Type B pancreatic cell (in vitro differentiated cells): ENCODE measurements at regions not wholly inside any gene's neighbourhood (a gene's known extent, or its start where the extent isn't known, plus 50 kb on each side); places are given as distances from the start of the nearest gene placed in this dataset.

Experiments used
- DNase-seq: peaks from one replicate; pipeline ENCODE4 v3.0.0; 2021; ENCODE audit warnings: mixed read lengths; ENCODE audit not compliant: unreplicated experiment; ENCODE audit errors: extremely low spot score
- H3K27ac Mint-ChIP-seq: 2 replicates; pipeline ENCODE4 v1.8.0; 2021; ENCODE audit warnings: mild to moderate bottlenecking, mixed read lengths
- H3K27me3 Mint-ChIP-seq: 2 replicates; pipeline ENCODE4 v1.8.0; 2021; ENCODE audit warnings: mixed read lengths
- H3K36me3 Mint-ChIP-seq: 2 replicates; pipeline ENCODE4 v1.8.0; 2021; ENCODE audit warnings: mixed read lengths
- H3K4me1 Mint-ChIP-seq: one replicate; pipeline ENCODE4 v1.8.0; 2021; ENCODE audit warnings: mixed read lengths; ENCODE audit not compliant: unreplicated experiment
- H3K4me3 Mint-ChIP-seq: 2 replicates; pipeline ENCODE4 v1.8.0; 2021; ENCODE audit warnings: mild to moderate bottlenecking, mixed read lengths
- H3K9me3 Mint-ChIP-seq: 2 replicates; pipeline ENCODE4 v1.8.0; 2021; ENCODE audit warnings: mixed read lengths
- TF ChIP-seq, protein P1 (sequence below): fragments of 200-600 bp; sonication (generic); conservative IDR thresholded peaks from 2 replicates; pipeline ENCODE4 v1.5.0; 2021; ENCODE audit warnings: antibody characterized with exemption, mild to moderate bottlenecking

DNA sequence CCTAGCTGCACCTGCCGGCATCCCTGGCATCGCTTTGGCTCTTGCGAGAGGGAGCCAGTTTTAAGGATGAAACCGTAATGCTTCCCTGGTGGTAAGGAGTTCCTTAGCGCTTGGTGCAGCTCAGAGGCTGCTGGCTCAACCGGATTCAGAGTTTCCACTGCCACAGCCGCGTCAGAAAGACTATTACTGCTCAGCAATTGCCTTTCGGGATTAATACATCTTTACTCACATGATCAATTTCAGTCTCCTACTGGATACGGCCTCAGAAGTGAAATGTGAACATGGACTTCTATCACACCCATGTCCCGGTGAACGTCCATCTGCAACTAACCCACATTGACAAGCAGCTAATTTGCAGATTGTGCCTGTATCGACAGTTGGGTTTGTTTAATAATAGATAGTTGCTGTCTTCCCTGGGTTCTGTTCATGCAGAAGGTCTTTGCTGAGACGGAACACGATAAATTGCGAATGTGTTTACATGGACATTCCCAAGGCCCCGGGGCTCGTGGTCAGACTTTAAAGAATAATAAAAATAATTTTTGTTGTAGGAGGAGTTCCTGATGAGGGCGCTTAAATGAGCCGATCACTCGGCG is 175.4 kb downstream of the ENGASE start:
- peaks cover 3% of the 10 kb centered on the region for H3K4me1 Mint-ChIP-seq
- TF ChIP-seq, protein P1, sequence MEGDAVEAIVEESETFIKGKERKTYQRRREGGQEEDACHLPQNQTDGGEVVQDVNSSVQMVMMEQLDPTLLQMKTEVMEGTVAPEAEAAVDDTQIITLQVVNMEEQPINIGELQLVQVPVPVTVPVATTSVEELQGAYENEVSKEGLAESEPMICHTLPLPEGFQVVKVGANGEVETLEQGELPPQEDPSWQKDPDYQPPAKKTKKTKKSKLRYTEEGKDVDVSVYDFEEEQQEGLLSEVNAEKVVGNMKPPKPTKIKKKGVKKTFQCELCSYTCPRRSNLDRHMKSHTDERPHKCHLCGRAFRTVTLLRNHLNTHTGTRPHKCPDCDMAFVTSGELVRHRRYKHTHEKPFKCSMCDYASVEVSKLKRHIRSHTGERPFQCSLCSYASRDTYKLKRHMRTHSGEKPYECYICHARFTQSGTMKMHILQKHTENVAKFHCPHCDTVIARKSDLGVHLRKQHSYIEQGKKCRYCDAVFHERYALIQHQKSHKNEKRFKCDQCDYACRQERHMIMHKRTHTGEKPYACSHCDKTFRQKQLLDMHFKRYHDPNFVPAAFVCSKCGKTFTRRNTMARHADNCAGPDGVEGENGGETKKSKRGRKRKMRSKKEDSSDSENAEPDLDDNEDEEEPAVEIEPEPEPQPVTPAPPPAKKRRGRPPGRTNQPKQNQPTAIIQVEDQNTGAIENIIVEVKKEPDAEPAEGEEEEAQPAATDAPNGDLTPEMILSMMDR: no peak
- peaks cover 49% of the 10 kb centered on the region for H3K27me3 Mint-ChIP-seq
- no peak overlapping the region for H3K4me3 Mint-ChIP-seq
- H3K36me3 Mint-ChIP-seq: no peaks in the 10 kb centered on the region
- H3K9me3 Mint-ChIP-seq: no peaks in the 10 kb centered on the region
- DNase-seq: no peak
- H3K27ac Mint-ChIP-seq: no peak overlapping the region

DNA sequence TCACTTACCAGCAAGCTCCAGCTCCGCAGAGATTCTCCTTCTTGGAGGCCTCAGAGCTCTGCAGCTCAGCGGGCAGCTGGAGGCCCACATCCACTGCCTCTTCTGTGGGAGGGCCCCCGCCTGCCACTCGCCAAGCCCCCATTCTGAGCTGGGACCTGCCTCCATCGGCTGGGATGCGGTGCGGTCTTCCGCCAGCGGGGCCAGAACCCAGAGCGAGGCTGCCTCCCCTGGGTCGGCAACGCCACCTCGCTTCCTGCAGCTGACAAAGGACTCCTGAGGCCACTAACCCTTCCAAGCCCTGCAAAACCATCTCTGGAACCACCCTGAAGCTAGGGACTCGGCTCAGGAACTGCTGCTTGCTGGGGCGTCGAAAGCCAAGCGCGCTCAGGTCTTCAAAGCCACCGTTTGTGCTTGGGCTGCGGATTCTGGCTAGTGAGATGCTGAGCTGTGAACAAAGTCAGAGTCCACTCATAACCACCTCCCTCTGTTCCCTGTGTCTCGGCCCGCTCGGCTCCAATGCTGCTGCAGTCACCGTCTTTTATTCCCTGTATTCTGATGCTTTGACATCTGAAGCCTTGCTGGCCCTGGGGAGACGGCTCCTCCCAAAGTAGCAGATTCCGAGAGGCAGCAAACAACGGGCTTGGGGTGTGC is 174.3 kb downstream of the ENGASE start:
- DNase-seq: no peak

DNA sequence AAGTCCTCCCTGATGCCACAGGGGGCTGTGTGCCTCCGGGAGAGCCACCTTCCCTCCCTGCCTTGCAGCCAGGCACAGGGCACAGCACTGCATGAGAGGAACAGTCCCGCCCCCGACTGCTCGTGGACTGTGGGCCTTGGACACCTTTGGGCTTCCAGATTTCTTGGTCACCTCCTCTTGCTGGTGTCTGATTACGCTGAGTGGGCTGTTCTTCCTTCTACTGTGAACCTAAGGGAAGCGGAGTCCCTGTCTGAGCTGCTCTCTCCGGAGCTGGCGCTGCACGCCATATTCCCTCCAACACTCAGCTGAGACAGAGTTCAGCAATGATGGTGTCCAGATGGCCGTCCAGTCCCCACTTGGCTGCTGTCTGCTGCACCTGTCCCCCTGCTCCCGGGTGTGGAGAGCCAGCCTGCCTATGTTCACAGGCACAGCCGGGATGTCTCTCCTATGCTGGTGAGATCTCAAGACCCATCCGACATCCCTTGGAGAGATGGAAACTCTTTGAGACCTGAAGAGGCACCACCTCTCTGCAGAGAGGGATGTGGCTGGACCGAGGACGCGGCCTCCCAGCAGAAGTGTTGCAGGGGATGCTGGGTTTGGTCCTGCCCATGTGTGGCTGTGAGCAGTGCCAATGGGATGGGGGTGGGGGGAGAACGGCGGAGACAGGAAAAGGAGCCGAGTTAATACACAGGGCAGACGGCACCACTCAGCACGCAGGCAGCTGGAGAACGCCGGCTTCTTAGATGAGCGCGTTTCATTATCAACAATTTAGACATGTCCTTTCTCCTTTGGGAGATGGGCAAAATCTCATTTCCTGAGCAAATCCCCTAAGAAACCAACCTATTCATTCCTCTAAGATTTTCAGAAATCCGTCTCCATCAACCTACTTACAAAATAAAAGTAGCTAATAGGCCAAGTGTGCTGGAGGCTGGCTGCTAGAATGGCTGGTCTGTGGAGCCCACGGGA is 171.9 kb downstream of the ENGASE start:
- Mint-ChIP-seq H3K27ac (no peak overlapping the region), H3K9me3 (no peaks in the 10 kb centered on the region), H3K4me3 (no peak overlapping the region), H3K4me1 (peaks cover 3% of the 10 kb centered on the region), H3K36me3 (no peaks in the 10 kb centered on the region), H3K27me3 (peaks cover 32% of the 10 kb centered on the region)
- no peak for DNase-seq
- TF ChIP-seq, protein P1: no peak

More for the DNA sequence above, 174.3 kb downstream of the ENGASE start:
- H3K9me3 Mint-ChIP-seq: no peaks in the 10 kb centered on the region
- H3K4me3 Mint-ChIP-seq: no peak overlapping the region
- H3K4me1 Mint-ChIP-seq: peaks cover 3% of the 10 kb centered on the region
- H3K27ac Mint-ChIP-seq: no peak overlapping the region
- peaks cover 49% of the 10 kb centered on the region for H3K27me3 Mint-ChIP-seq
- TF ChIP-seq, protein P1: no peak
- H3K36me3 Mint-ChIP-seq: no peaks in the 10 kb centered on the region

DNA sequence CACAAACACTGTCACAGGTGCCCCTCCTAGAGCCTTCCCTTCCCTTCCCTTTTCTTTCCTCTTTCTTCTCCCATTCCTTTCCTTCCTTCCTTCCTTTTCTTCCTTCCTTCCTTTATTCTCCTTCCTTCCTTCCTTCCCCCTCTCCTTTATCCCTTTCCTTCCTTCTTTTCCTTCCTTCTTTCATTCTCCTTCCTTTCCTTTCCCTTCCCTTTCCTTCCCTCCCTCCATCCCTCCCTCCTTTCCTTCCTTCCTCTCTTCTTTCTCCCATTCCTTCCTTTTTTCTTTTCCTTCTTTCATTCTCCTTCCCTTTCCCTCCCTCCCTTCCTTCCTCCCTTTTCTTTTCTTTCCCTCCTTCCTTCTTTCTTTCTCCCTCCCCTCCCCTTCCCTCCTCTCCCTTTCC is 170.0 kb downstream of the ENGASE start:
- Mint-ChIP-seq H3K27ac (no peak overlapping the region), H3K4me1 (peaks cover 3% of the 10 kb centered on the region), H3K9me3 (no peaks in the 10 kb centered on the region), H3K36me3 (no peaks in the 10 kb centered on the region), H3K4me3 (no peak overlapping the region), H3K27me3 (peaks cover 24% of the 10 kb centered on the region)
- no peak for DNase-seq
- TF ChIP-seq, protein P1: no peak

DNA sequence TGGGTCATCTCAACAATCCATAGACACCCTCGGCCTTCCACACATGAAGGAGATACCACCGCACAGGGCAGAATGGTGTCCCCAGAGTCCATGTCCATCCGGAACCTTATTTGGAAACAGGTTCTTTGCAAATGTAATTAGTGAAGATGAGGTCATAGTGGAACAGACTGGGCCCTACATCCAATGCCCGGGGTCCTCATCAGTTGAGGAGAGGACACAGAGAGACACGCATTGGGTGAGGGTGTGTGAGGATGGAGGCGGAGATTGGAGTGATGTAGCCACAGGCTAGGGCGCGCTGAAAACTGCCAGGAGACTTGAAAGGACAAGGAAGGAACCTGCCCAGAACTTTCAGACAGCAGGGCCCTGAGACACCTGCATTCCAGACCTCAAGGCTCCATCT is 169.4 kb downstream of the ENGASE start:
- H3K27me3 Mint-ChIP-seq: peaks cover 18% of the 10 kb centered on the region
- H3K36me3 Mint-ChIP-seq: no peaks in the 10 kb centered on the region
- peaks cover 3% of the 10 kb centered on the region for H3K4me1 Mint-ChIP-seq

More for the DNA sequence above, 169.4 kb downstream of the ENGASE start:
- Mint-ChIP-seq H3K27ac (no peak overlapping the region), H3K4me3 (no peak overlapping the region), H3K9me3 (no peaks in the 10 kb centered on the region)
- TF ChIP-seq, protein P1: no peak
- no peak for DNase-seq
